Stimulated activated naive CD8-positive, alpha-beta T cell treated with anti-CD3 and anti-CD28 coated beads, Interleukin-15, Interleukin-2, amounts not matched to agents 100 ng/mL and 50 ng/mL, for 24 hours (primary cell): ENCODE measurements at regions not wholly inside any gene's neighbourhood (a gene's known extent, or its start where the extent isn't known, plus 50 kb on each side); places are given as distances from the start of the nearest gene placed in this dataset.

Experiments
- H3K27ac Mint-ChIP-seq: one replicate; pipeline ENCODE4 v1.8.0; 2021; ENCODE audit warnings: mild to moderate bottlenecking, mixed read lengths
- H3K27me3 Mint-ChIP-seq: one replicate; pipeline ENCODE4 v1.8.0; 2021; ENCODE audit warnings: mixed read lengths
- H3K36me3 Mint-ChIP-seq: one replicate; pipeline ENCODE4 v1.8.0; 2021; ENCODE audit warnings: low read depth, mixed read lengths
- H3K4me1 Mint-ChIP-seq: one replicate; pipeline ENCODE4 v1.8.0; 2021; ENCODE audit warnings: low read depth, mixed read lengths
- H3K4me3 Mint-ChIP-seq: one replicate; pipeline ENCODE4 v1.8.0; 2021; ENCODE audit warnings: mild to moderate bottlenecking, mixed read lengths
- H3K9me3 Mint-ChIP-seq: one replicate; pipeline ENCODE4 v1.8.0; 2021; ENCODE audit warnings: mixed read lengths

GRCh38 chr2:16252891-16253290, 312.5 kb downstream of the MYCN start:
- no peak overlapping the region for H3K4me3 Mint-ChIP-seq
- H3K27ac Mint-ChIP-seq, result no peak overlapping the region
- no peaks in the 10 kb centered on the region for H3K9me3 Mint-ChIP-seq
- H3K4me1 Mint-ChIP-seq, result peaks cover 3% of the 10 kb centered on the region
- peaks cover 21% of the 10 kb centered on the region for H3K27me3 Mint-ChIP-seq
- H3K36me3 Mint-ChIP-seq, result no peaks in the 10 kb centered on the region

- H3K36me3 Mint-ChIP-seq, result no peaks in the 10 kb centered on the region
- peaks cover 15% of the 10 kb centered on the region for H3K27me3 Mint-ChIP-seq
- H3K4me3 Mint-ChIP-seq, result no peak overlapping the region
- peaks cover under 1% of the 10 kb centered on the region for H3K4me1 Mint-ChIP-seq
- no peaks in the 10 kb centered on the region for H3K9me3 Mint-ChIP-seq
- no peak overlapping the region for H3K27ac Mint-ChIP-seq
Measured at GRCh38 chr2:16252251-16252650, 311.9 kb downstream of the MYCN start.

- no peaks in the 10 kb centered on the region for H3K9me3 Mint-ChIP-seq
- no peaks in the 10 kb centered on the region for H3K36me3 Mint-ChIP-seq
- H3K27me3 Mint-ChIP-seq, result peaks cover 15% of the 10 kb centered on the region
- H3K27ac Mint-ChIP-seq, result no peak overlapping the region
- H3K4me1 Mint-ChIP-seq, result no peaks in the 10 kb centered on the region
- H3K4me3 Mint-ChIP-seq, result no peak overlapping the region
Measured at GRCh38 chr2:16251511-16252225, 311.3 kb downstream of the MYCN start.

DNA sequence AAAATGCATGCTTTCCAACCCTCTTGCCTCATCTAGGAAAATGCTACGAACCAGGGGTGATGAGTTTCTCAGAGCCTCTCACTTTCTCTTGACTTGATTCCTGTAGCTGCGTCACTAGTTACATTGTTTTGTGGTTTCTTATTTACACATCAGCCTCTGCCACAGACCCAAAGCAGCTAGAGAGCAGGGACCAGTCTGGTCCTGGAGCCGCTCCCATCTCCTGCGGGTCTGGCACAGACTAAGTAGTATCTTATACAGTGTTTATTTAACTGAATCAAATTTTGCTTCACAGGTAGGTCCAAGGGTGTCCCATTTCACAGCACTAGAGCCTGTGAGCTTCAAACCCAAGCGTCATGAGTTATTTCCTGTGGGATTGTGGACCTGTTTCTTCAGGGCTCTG, 310.5 kb downstream of the MYCN start:
- no peaks in the 10 kb centered on the region for H3K4me1 Mint-ChIP-seq
- H3K4me3 Mint-ChIP-seq, result no peak overlapping the region
- H3K36me3 Mint-ChIP-seq, result no peaks in the 10 kb centered on the region
- H3K27ac Mint-ChIP-seq, result no peak overlapping the region
- peaks cover 15% of the 10 kb centered on the region for H3K27me3 Mint-ChIP-seq
- no peaks in the 10 kb centered on the region for H3K9me3 Mint-ChIP-seq

DNA sequence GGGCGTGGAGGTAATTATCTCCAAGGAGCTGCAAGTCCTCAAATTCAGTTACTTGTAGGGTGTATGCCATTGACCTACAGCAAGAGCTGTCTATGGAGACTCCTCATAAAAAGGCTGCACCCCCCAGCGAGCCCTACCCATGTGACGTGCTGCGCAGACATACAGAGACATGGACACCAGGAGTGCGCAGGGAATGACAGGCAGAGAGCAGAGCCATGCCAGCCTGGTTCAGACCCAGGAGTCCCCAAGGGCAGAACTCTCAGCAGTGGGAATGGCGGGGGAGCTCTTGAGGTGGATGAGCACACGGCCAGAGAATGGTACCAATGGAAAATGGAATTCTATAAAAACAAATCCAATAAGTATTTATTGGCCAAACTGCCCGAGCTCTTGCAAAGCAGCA, 310.1 kb downstream of the MYCN start:
- H3K27ac Mint-ChIP-seq, result no peak overlapping the region
- H3K4me1 Mint-ChIP-seq, result no peaks in the 10 kb centered on the region
- H3K4me3 Mint-ChIP-seq, result no peak overlapping the region
- no peaks in the 10 kb centered on the region for H3K36me3 Mint-ChIP-seq
- H3K9me3 Mint-ChIP-seq, result no peaks in the 10 kb centered on the region
- H3K27me3 Mint-ChIP-seq, result peaks cover 15% of the 10 kb centered on the region

DNA sequence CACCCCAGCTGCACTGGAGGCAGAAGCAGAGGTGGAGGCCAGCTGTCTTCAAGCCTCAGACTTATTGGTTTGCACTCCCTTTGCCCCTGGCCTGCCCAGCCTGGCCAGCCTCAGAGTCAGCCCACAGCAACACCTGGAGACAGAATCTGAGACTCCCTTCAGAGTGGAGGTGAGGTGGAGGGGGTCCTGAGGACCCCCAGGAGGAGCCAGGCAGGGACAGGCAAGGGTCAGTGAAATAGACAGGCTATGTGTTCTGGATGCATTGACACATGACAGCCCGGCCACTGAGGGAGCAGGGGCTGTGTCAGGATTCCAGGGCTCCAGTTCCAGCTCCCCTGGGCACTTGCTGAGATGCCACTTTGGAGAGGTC, 309.7 kb downstream of the MYCN start:
- Mint-ChIP-seq H3K4me3 (no peak overlapping the region), H3K27ac (no peak overlapping the region), H3K27me3 (peaks cover 15% of the 10 kb centered on the region), H3K9me3 (no peaks in the 10 kb centered on the region), H3K4me1 (no peaks in the 10 kb centered on the region), H3K36me3 (no peaks in the 10 kb centered on the region)

GRCh38 chr2:16249246-16250055, 309.1 kb downstream of the MYCN start:
- no peaks in the 10 kb centered on the region for H3K9me3 Mint-ChIP-seq
- no peaks in the 10 kb centered on the region for H3K4me1 Mint-ChIP-seq
- no peaks in the 10 kb centered on the region for H3K36me3 Mint-ChIP-seq
- H3K4me3 Mint-ChIP-seq, result no peak overlapping the region
- H3K27ac Mint-ChIP-seq, result no peak overlapping the region
- H3K27me3 Mint-ChIP-seq, result peaks cover 11% of the 10 kb centered on the region

DNA sequence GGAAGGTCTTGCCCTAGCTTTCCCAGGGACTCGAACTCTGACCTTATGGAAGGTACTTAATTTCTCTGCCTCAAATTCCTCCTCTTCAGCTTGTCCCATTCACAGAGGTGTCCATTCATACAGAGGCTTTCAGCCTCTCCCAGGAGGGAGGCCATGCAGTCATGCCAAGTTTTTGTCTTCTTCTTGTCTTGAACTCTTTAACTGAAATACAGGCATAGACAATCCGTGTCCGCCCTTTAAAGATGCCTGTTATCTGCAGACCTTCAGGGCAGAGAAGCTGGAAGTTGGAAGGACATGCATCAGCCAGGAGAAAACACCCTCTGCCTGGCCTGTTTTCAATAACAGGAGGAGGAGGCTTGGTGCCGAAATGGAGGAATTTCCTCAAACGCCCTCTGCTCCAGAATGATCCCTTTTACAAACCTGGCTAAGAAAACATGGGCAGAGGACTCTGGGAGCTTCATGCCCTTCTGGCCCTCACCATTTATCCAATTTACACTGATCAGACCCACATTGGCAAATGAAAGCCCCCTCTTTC, 308.3 kb downstream of the MYCN start:
- Mint-ChIP-seq H3K27me3 (peaks cover 5% of the 10 kb centered on the region), H3K27ac (no peak overlapping the region), H3K36me3 (no peaks in the 10 kb centered on the region), H3K4me1 (no peaks in the 10 kb centered on the region), H3K4me3 (no peak overlapping the region), H3K9me3 (no peaks in the 10 kb centered on the region)

DNA sequence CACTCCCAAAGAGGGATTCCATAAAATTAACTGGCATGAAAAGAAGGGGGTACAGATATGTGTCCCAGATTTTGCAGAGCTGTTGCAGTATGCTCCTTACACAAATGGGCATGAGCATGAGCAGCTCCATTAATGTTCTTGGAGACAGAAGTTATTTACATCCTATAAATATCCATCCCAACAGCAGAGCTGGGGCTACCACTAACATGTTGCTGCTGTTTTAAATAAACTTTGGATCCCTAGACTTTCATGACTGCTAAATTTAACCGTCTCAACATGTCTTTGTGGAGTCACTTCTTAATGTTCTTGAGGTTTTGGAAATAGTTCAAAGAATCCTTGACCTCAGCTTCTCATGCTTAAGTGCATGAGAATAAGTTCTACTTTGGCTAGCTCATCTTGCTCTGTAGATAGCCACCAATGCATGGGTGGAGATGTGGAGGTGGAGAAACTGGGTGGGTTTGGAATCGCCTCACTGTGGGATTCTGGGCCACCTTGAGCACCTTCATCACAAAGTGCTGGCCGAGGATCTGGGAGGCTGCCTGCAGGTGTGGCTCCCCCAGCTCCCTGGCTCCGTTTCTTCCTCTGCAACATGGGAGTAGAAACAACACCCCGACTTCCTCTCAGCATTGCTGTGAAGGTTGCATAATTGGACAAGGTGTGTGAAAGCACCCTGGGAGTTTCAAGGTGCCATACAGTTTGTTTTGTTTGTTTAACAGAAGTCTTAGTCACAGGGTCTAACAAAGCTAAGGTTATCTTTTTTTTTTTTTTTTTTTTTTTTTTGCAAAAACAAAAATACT, 307.2 kb downstream of the MYCN start:
- no peaks in the 10 kb centered on the region for H3K27me3 Mint-ChIP-seq
- H3K9me3 Mint-ChIP-seq, result no peaks in the 10 kb centered on the region
- H3K4me3 Mint-ChIP-seq, result no peak overlapping the region
- H3K36me3 Mint-ChIP-seq, result no peaks in the 10 kb centered on the region
- H3K27ac Mint-ChIP-seq, result no peak overlapping the region
- no peaks in the 10 kb centered on the region for H3K4me1 Mint-ChIP-seq

GRCh38 chr2:16246911-16247310, 306.6 kb downstream of the MYCN start:
- no peaks in the 10 kb centered on the region for H3K36me3 Mint-ChIP-seq
- H3K27me3 Mint-ChIP-seq, result no peaks in the 10 kb centered on the region
- H3K4me3 Mint-ChIP-seq, result no peak overlapping the region
- H3K4me1 Mint-ChIP-seq, result no peaks in the 10 kb centered on the region
- no peak overlapping the region for H3K27ac Mint-ChIP-seq
- no peaks in the 10 kb centered on the region for H3K9me3 Mint-ChIP-seq

DNA sequence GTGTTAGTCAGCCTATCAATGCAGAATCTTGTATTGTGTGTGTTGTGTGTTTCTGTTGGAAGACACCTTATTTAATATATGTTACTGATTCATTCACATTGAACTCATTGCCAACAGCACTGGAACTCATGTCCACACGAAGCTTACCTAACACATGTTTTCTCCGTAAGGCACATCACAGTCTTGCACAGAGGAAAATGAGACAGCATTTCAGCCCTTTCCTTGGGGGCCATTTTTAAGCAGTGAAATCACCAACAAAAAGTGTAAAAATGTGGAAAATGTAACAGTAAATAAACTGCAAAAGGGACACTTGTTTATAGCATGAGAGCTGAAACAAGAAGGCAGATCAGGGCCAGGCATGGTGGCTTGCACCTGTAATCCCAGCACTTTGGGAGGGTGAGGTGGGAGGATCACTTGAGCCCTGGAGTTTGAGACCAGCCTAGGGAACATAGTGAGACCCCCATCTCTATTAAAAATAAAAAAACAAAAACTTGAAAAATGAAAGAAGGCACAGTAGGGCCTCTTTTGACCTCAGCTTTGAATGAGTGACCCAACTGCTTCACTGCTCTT, 306.0 kb downstream of the MYCN start:
- no peaks in the 10 kb centered on the region for H3K9me3 Mint-ChIP-seq
- H3K4me1 Mint-ChIP-seq, result no peaks in the 10 kb centered on the region
- no peaks in the 10 kb centered on the region for H3K36me3 Mint-ChIP-seq
- H3K27me3 Mint-ChIP-seq, result no peaks in the 10 kb centered on the region
- no peak overlapping the region for H3K4me3 Mint-ChIP-seq
- no peak overlapping the region for H3K27ac Mint-ChIP-seq

DNA sequence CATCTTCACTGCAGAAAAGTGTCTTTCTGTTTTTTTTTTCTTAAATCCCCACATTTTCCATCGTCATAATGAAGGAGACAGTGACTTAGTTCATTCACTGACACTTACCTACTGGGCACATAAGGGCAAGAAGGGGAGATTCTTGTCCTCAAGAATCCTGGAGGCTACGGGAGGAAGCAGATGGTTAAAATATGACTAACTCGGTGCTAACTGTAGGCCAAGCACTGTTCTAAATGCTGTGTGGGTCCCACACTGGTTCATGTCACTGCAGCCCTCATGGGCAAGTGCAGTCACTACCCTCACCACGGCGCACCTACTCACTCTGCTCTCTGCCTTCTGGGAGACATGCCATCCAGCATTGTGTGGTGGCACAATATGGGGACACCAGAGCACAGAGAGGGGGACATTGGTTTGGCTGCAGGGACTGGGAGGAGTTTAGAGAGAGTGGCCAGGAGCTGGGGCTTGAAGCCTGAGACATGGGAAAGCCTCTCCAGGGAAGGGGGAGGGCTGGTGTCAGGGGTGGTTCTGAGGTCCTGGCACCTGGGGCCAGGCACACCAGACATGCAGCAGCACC, 305.2 kb downstream of the MYCN start:
- no peaks in the 10 kb centered on the region for H3K27me3 Mint-ChIP-seq
- H3K36me3 Mint-ChIP-seq, result no peaks in the 10 kb centered on the region
- no peaks in the 10 kb centered on the region for H3K4me1 Mint-ChIP-seq
- no peaks in the 10 kb centered on the region for H3K9me3 Mint-ChIP-seq
- no peak overlapping the region for H3K27ac Mint-ChIP-seq
- H3K4me3 Mint-ChIP-seq, result no peak overlapping the region

DNA sequence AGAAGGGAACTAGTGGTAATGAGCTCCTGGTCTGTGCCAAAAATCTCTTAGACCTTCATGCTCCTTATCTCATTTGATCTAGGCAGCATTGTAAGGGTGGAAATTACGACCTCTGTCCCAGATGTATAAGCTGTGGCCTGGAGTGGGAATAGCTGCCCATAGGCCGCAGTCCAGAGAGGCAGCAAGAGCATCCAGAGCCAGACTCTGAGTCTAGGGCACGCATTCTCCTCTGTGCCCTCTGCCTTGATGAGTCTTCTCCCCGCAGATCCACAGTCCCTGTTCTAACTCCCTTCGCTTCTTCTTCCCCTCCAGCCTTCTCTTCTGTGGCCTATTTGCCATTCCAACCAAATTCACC, 304.6 kb downstream of the MYCN start:
- Mint-ChIP-seq H3K36me3 (no peaks in the 10 kb centered on the region), H3K4me1 (no peaks in the 10 kb centered on the region), H3K27me3 (no peaks in the 10 kb centered on the region), H3K9me3 (no peaks in the 10 kb centered on the region), H3K4me3 (no peak overlapping the region), H3K27ac (no peak overlapping the region)

- Mint-ChIP-seq H3K36me3 (no peaks in the 10 kb centered on the region), H3K9me3 (no peaks in the 10 kb centered on the region), H3K4me3 (no peak overlapping the region), H3K27ac (no peak overlapping the region), H3K4me1 (no peaks in the 10 kb centered on the region), H3K27me3 (no peaks in the 10 kb centered on the region)
Measured at GRCh38 chr2:16244153-16244965, 304.0 kb downstream of the MYCN start.
